Left lung (tissue), 4 donors: ENCODE measurements at regions not wholly inside any gene's neighbourhood (a gene's known extent, or its start where the extent isn't known, plus 50 kb on each side); places are given as distances from the start of the nearest gene placed in this dataset.
"Not testable (repeated sequence)": the region's sequence is repeated elsewhere in the genome, so short reads cannot be mapped to it uniquely, and the experiment has no call there.

ENCODE experiments used
- ATAC-seq: fragments of 200-7000 bp; cut with Tn5 transposase; one replicate; pipeline ENCODE4 v1.9.1; 2020; ENCODE audit warnings: moderate library complexity
- DNase-seq, 4 donors: peaks; one replicate each; pipeline ENCODE4 v3.0.0-alpha.2; 2013 to 2020
- H3K27ac ChIP-seq, 2 donors: fragments of 200-600 bp; sonication (generic) in 1 of 2; one replicate each; pipeline versions ENCODE4 v1.5.0 to v1.8.0; 2020 to 2021
- H3K27me3 ChIP-seq, 2 donors: fragments of 200-600 bp; sonication (generic) in 1 of 2; one replicate each; pipeline versions ENCODE4 v1.5.0 to v1.8.0; 2020 to 2021
- H3K36me3 ChIP-seq, 2 donors: fragments of 200-600 bp; sonication (generic) in 1 of 2; one replicate each; pipeline versions ENCODE4 v1.5.0 to v1.8.0; 2020 to 2021
- H3K4me1 ChIP-seq, 2 donors: fragments of 200-600 bp; one replicate each; pipeline ENCODE4 v1.8.0; 2021
- H3K4me3 ChIP-seq, 2 donors: fragments of 200-600 bp; sonication (generic) in 1 of 2; one replicate each; pipeline versions ENCODE4 v1.5.0 to v1.8.0; 2020 to 2021; ENCODE audit warnings: mild to moderate bottlenecking in 1 of 2
- H3K9me3 ChIP-seq, 2 donors: fragments of 200-600 bp; sonication (generic) in 1 of 2; one replicate each; pipeline versions ENCODE4 v1.5.0 to v1.8.0; 2020 to 2021
- intact Hi-C, 2 donors: fragments of 100-400 bp; cut with DNase I; formaldehyde crosslinking; loops; one replicate each; pipeline versions ENCODE4 v1.11.2 to v1.14.2; 2022
- TF ChIP-seq, protein P1 (sequence below), 2 donors: fragments of 200-600 bp; sonication (generic) in 1 of 2; IDR thresholded peaks; one replicate each; pipeline versions ENCODE4 v1.5.0 to v1.8.0; 2021; ENCODE audit warnings: antibody characterized with exemption in 2 of 2
- donor health status: DM: no; HTN: yes; CAD: no.
- donor health status: DM: no; HTN: no; CAD: no.

- Histone ChIP-seq H3K36me3 (no peaks in the 10 kb centered on the region), H3K4me3 (no peak overlapping the region), H3K9me3 (no peaks in the 10 kb centered on the region), H3K4me1 (no peaks in the 10 kb centered on the region), H3K27me3 (no peaks in the 10 kb centered on the region), H3K27ac (no peak overlapping the region)
- ATAC-seq (no peak), DNase-seq (no peak)
- TF ChIP-seq, protein P1, sequence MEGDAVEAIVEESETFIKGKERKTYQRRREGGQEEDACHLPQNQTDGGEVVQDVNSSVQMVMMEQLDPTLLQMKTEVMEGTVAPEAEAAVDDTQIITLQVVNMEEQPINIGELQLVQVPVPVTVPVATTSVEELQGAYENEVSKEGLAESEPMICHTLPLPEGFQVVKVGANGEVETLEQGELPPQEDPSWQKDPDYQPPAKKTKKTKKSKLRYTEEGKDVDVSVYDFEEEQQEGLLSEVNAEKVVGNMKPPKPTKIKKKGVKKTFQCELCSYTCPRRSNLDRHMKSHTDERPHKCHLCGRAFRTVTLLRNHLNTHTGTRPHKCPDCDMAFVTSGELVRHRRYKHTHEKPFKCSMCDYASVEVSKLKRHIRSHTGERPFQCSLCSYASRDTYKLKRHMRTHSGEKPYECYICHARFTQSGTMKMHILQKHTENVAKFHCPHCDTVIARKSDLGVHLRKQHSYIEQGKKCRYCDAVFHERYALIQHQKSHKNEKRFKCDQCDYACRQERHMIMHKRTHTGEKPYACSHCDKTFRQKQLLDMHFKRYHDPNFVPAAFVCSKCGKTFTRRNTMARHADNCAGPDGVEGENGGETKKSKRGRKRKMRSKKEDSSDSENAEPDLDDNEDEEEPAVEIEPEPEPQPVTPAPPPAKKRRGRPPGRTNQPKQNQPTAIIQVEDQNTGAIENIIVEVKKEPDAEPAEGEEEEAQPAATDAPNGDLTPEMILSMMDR (IDR thresholded peaks at IDR 0.05), result no peak
- intact Hi-C loops, result no loop called here
Observed at GRCh38 chr15:62413153-62413552, 248.1 kb upstream of the C2CD4B start.

DNA sequence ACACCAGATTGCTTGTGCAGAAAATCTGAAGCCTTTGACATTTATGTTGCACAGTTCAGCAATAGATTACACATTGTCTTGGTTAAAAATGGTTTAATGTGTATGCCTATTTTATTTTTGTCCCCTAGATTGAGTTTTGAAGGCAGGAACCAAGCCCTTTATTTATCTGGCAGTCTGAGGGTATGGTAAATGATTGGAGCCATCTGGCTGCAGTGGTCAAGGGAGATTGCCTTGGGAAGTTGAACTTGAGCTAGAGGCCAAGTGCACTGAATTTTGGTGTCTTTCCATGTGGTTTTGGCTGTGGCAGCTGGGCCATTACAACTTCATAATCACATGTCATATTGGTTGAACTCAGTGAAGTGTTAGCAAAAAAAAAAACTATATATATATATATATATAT is 248.7 kb upstream of the C2CD4B start:
- intact Hi-C loops, result no loop called here
- Histone ChIP-seq H3K9me3 (no peaks in the 10 kb centered on the region), H3K27ac (no peak overlapping the region), H3K27me3 (no peaks in the 10 kb centered on the region), H3K36me3 (no peaks in the 10 kb centered on the region), H3K4me1 (no peaks in the 10 kb centered on the region), H3K4me3 (no peak overlapping the region)
- DNase-seq (no peak), ATAC-seq (no peak)
- TF ChIP-seq, protein P1 (IDR thresholded peaks at IDR 0.05), result no peak

DNA sequence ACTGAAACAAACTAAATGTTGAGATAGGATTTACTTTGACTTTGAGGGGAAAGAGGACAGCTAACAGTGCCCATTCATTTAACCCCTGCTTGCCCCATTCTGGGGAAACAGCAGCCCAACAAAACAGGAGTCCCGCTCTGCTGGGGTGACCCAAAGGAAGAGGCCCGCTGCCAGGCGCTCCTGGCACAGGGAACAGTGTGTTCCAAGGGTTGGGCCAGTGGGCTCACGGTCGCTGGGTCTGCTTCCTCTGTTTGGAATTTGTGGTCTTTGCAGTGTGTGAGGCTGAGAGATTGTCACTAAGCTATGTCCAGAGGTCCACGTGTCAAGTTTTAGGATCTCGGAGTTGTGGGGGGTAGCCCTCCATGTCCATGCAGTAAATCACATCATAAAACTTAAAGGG is 250.4 kb upstream of the C2CD4B start:
- no peaks in the 10 kb centered on the region for H3K36me3 ChIP-seq
- H3K9me3 ChIP-seq, result no peaks in the 10 kb centered on the region
- no peaks in the 10 kb centered on the region for H3K4me1 ChIP-seq
- H3K4me3 ChIP-seq, result no peak overlapping the region
- no peaks in the 10 kb centered on the region for H3K27me3 ChIP-seq
- H3K27ac ChIP-seq, result no peak overlapping the region
- DNase-seq, result no peak
- intact Hi-C loops, result no loop called here
- ATAC-seq, result no peak
- TF ChIP-seq, protein P1 (IDR thresholded peaks at IDR 0.05), result no peak

- TF ChIP-seq, protein P1 (IDR thresholded peaks at IDR 0.05), result no peak
- H3K36me3 ChIP-seq, result no peaks in the 10 kb centered on the region
- no peak for DNase-seq
- no peak overlapping the region for H3K4me3 ChIP-seq
- no peak for ATAC-seq
- H3K27me3 ChIP-seq, result no peaks in the 10 kb centered on the region
- intact Hi-C loops, result no loop called here
- no peaks in the 10 kb centered on the region for H3K4me1 ChIP-seq
- no peaks in the 10 kb centered on the region for H3K9me3 ChIP-seq
- no peak overlapping the region for H3K27ac ChIP-seq
Observed at GRCh38 chr15:62416526-62416925, 251.4 kb upstream of the C2CD4B start.

DNA sequence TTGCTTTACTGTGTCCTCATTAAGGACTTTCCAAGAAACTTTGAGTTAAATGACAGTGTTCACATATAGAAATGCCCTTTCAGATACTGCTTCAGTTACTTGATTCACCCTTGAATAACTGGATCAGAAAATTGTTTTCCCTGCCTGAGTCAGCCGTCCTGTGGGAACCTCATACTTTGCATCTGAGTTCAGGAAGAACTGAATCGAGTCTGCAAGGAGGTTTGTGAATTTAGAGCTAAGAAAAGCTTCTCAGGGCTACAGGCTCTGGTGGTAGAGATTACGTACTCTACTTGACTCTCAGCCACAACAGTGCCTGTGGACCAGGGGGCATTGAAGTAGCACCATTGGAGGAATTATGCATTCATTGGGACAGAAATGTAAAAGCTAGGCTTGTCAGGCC is 252.4 kb upstream of the C2CD4B start:
- ATAC-seq, result no peak
- DNase-seq, result no peak
- no peak overlapping the region for H3K27ac ChIP-seq
- H3K36me3 ChIP-seq, result no peaks in the 10 kb centered on the region
- intact Hi-C loops, result no loop called here
- no peak overlapping the region for H3K4me3 ChIP-seq
- TF ChIP-seq, protein P1 (IDR thresholded peaks at IDR 0.05), result no peak
- no peaks in the 10 kb centered on the region for H3K9me3 ChIP-seq
- no peaks in the 10 kb centered on the region for H3K27me3 ChIP-seq
- H3K4me1 ChIP-seq, result no peaks in the 10 kb centered on the region

GRCh38 chr15:62418496-62418895 is 253.4 kb upstream of the C2CD4B start:
- intact Hi-C loops, ATAC-seq, H3K4me1 ChIP-seq: not testable (repeated sequence)

More at GRCh38 chr15:62418496-62418895, 253.4 kb upstream of the C2CD4B start:
- DNase-seq, H3K9me3 ChIP-seq, H3K27ac ChIP-seq, H3K4me3 ChIP-seq, H3K27me3 ChIP-seq, H3K36me3 ChIP-seq: not testable (repeated sequence)
